Karpas-422 (cell line): ENCODE measurements at regions not wholly inside any gene's neighbourhood (a gene's known extent, or its start where the extent isn't known, plus 50 kb on each side); places are given as distances from the start of the nearest gene placed in this dataset.

Source experiments
- DNase-seq: peaks from one replicate; pipeline ENCODE4 v3.0.0-alpha.2; 2015
- H2AFZ ChIP-seq: fragments of 200-600 bp; sonication (generic); 2 replicates; pipeline ENCODE4 v1.6.1; 2014; ENCODE audit warnings: antibody characterized with exemption, low read length, mixed read lengths
- H3K27ac ChIP-seq: fragments of 200-600 bp; sonication (generic); 2 replicates; pipeline ENCODE4 v1.5.1; 2014; ENCODE audit warnings: mild to moderate bottlenecking, low read length, moderate library complexity
- H3K27me3 ChIP-seq: fragments of 200-600 bp; sonication (generic); 2 replicates; pipeline ENCODE4 v1.6.1; 2014; ENCODE audit warnings: low read length, mixed read lengths
- H3K36me3 ChIP-seq: fragments of 200-600 bp; sonication (generic); 2 replicates; pipeline ENCODE4 v1.6.1; 2014; ENCODE audit warnings: low read length, mixed read lengths; ENCODE audit not compliant: insufficient read depth
- H3K4me1 ChIP-seq: fragments of 200-600 bp; sonication (generic); 2 replicates; pipeline ENCODE4 v1.6.1; 2014; ENCODE audit warnings: mild to moderate bottlenecking, low read length, mixed read lengths
- H3K4me2 ChIP-seq: fragments of 200-600 bp; sonication (generic); 2 replicates; pipeline ENCODE4 v1.6.1; 2014; ENCODE audit warnings: low read length, low read depth, mild to moderate bottlenecking; ENCODE audit not compliant: poor library complexity, severe bottlenecking
- H3K4me3 ChIP-seq: fragments of 200-600 bp; sonication (generic); 2 replicates; pipeline ENCODE4 v1.5.1; 2014; ENCODE audit warnings: mild to moderate bottlenecking, antibody characterized with exemption, low read length, mixed read lengths
- H3K79me2 ChIP-seq: fragments of 200-600 bp; sonication (generic); 2 replicates; pipeline ENCODE4 v1.6.1; 2014; ENCODE audit warnings: mild to moderate bottlenecking, low read length, mixed read lengths
- H3K9ac ChIP-seq: fragments of 200-600 bp; sonication (generic); 2 replicates; pipeline ENCODE4 v1.6.0; 2014; ENCODE audit warnings: low read length
- H3K9me2 ChIP-seq: fragments of 200-600 bp; sonication (generic), shearing (Covaris generic); replicated peaks from 2 replicates; pipeline ENCODE4 v1.6.0; 2014; ENCODE audit warnings: mild to moderate bottlenecking, low read length, moderate library complexity; ENCODE audit not compliant: insufficient read depth
- H3K9me3 ChIP-seq: fragments of 300-700, 200-600 bp; sonication (generic); 2 replicates; pipeline ENCODE4 v1.6.1; 2014; ENCODE audit warnings: low read length, mixed read lengths
- H4K20me1 ChIP-seq: fragments of 200-600 bp; sonication (generic); 2 replicates; pipeline ENCODE4 v1.6.1; 2014; ENCODE audit warnings: mild to moderate bottlenecking, antibody characterized with exemption, low read length, low read depth; ENCODE audit not compliant: insufficient read depth

DNA sequence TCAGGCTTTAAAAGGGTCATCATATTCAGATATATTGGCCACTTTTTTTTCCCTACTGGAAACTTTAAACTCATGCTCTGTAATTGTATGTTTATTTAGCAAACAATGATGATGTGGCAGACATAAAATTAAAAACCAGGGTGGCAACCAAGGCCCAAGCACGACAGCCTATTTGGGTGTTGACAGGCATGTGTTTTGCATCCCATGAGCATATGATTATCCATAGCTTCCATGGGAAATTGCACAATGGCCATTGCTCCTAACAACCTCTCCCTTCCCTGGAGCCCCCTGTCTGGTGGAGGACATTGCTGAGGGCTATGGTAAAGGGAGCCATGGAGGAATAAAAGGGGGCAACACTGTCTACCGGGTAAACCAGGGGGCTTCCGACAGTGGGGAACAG is 134.7 kb downstream of the GAS1 start:
- no peaks in the 10 kb centered on the region for H3K9me2 ChIP-seq
- H3K27me3 ChIP-seq: no peaks in the 10 kb centered on the region
- H4K20me1 ChIP-seq: no peaks in the 10 kb centered on the region
- DNase-seq: no peak
- H3K4me3 ChIP-seq: no peak overlapping the region
- no peaks in the 10 kb centered on the region for H3K9me3 ChIP-seq
- H3K4me2 ChIP-seq: no peak overlapping the region
- no peaks in the 10 kb centered on the region for H3K36me3 ChIP-seq
- no peak overlapping the region for H2AFZ ChIP-seq
- no peak overlapping the region for H3K27ac ChIP-seq
- H3K9ac ChIP-seq: no peak overlapping the region
- no peaks in the 10 kb centered on the region for H3K4me1 ChIP-seq
- H3K79me2 ChIP-seq: no peaks in the 10 kb centered on the region

- Histone ChIP-seq H3K9me3 (no peaks in the 10 kb centered on the region), H3K27me3 (no peaks in the 10 kb centered on the region), H3K9ac (no peak overlapping the region), H3K9me2 (no peaks in the 10 kb centered on the region), H3K79me2 (no peaks in the 10 kb centered on the region), H3K4me1 (no peaks in the 10 kb centered on the region), H3K27ac (no peak overlapping the region), H3K4me3 (no peak overlapping the region), H3K36me3 (no peaks in the 10 kb centered on the region), H3K4me2 (no peak overlapping the region), H4K20me1 (no peaks in the 10 kb centered on the region), H2AFZ (no peak overlapping the region)
- DNase-seq: no peak
Measured at GRCh38 chr9:86809759-86810367, 137.4 kb downstream of the GAS1 start.

DNA sequence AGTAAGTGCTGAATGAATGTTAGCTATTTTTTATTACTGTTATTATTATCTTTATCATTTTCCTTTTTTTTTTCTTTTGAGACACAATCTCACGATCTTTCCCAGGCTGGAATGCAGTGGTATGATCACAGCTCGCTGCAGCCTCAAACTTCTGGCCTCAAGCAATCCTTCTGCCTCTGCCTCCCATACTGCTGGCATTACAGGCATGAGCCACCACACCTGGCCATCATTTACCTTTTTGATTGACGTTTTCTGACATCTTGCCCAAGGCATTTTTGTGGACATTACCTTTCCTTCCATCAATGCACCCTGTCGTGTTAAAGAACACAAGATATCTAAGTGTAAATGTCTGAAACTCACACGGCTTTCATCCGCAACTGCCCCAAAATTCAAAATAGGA is 138.2 kb downstream of the GAS1 start:
- Histone ChIP-seq H3K27me3 (no peaks in the 10 kb centered on the region), H3K27ac (no peak overlapping the region), H3K4me1 (no peaks in the 10 kb centered on the region), H2AFZ (no peak overlapping the region), H4K20me1 (no peaks in the 10 kb centered on the region), H3K4me2 (no peak overlapping the region), H3K36me3 (no peaks in the 10 kb centered on the region), H3K9me2 (no peaks in the 10 kb centered on the region), H3K79me2 (no peaks in the 10 kb centered on the region), H3K9ac (no peak overlapping the region), H3K4me3 (no peak overlapping the region), H3K9me3 (no peaks in the 10 kb centered on the region)
- no peak for DNase-seq

DNA sequence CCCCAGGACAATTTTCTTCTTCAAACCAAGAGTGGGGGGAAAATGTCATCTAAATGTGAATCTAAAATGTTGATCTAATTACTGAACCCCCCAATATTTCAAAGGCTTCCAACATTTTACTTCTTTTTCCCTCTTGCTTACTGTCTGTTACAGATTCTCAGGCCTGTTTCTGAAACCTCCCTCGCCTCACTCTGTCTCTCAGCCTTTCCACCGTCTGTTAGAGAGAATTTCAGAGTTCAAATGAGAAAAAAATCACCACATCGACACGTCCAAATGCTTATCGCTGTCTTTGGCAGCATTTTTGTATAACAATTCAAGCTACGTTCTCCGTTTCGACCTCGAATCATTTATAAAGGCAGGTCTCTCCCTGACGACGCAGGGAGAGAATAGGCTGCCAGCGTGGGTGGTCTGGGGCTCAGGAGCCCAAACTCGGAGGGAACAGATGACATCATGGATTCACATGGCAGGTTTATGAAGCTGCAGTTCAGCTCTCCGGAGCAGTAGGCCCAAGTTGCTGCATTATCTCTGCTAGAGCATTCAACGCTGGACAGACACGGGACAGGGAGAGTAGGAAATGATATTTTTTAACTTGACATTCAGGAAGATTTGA is 139.8 kb downstream of the GAS1 start:
- no peak overlapping the region for H2AFZ ChIP-seq
- no peaks in the 10 kb centered on the region for H3K27me3 ChIP-seq
- H3K9me2 ChIP-seq: no peaks in the 10 kb centered on the region
- no peaks in the 10 kb centered on the region for H3K79me2 ChIP-seq
- no peak overlapping the region for H3K4me3 ChIP-seq
- no peak overlapping the region for H3K4me2 ChIP-seq
- H3K4me1 ChIP-seq: no peaks in the 10 kb centered on the region
- DNase-seq: no peak
- H3K9me3 ChIP-seq: no peaks in the 10 kb centered on the region
- H3K9ac ChIP-seq: no peak overlapping the region
- no peak overlapping the region for H3K27ac ChIP-seq
- no peaks in the 10 kb centered on the region for H3K36me3 ChIP-seq
- no peaks in the 10 kb centered on the region for H4K20me1 ChIP-seq

DNA sequence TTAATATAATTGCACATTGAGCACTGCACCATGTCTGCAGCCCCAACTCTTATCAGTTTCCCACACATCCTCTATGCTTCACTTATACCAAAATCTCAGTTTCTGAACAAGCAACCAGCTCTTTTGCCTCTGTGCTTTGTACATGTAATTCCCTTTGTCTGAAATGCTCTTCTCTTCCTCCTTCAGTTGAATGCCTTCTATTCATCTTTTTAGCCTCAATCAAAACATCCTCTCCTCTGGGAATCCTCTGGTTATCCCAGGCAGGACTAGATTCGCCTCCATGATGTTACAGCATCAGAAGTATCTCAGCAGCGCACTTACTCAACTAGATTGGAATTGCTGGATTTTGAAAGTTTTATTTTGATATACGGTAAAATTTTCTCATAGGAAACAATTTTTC is 143.3 kb downstream of the GAS1 start:
- no peak overlapping the region for H3K4me2 ChIP-seq
- H4K20me1 ChIP-seq: no peaks in the 10 kb centered on the region
- H3K4me1 ChIP-seq: no peaks in the 10 kb centered on the region
- no peak overlapping the region for H2AFZ ChIP-seq
- H3K9me2 ChIP-seq: no peaks in the 10 kb centered on the region
- H3K9ac ChIP-seq: no peak overlapping the region
- no peaks in the 10 kb centered on the region for H3K27me3 ChIP-seq
- no peaks in the 10 kb centered on the region for H3K79me2 ChIP-seq
- no peaks in the 10 kb centered on the region for H3K36me3 ChIP-seq
- H3K9me3 ChIP-seq: no peaks in the 10 kb centered on the region
- no peak overlapping the region for H3K27ac ChIP-seq
- no peak for DNase-seq
- H3K4me3 ChIP-seq: no peak overlapping the region

GRCh38 chr9:86802900-86803673 is 144.2 kb downstream of the GAS1 start:
- Histone ChIP-seq H3K79me2 (no peaks in the 10 kb centered on the region), H3K27ac (no peak overlapping the region), H4K20me1 (no peaks in the 10 kb centered on the region), H3K9me3 (no peaks in the 10 kb centered on the region), H3K4me3 (no peak overlapping the region), H3K4me1 (no peaks in the 10 kb centered on the region), H3K9ac (no peak overlapping the region), H3K36me3 (no peaks in the 10 kb centered on the region), H3K27me3 (no peaks in the 10 kb centered on the region), H3K9me2 (no peaks in the 10 kb centered on the region), H2AFZ (no peak overlapping the region), H3K4me2 (no peak overlapping the region)
- no peak for DNase-seq

GRCh38 chr9:86801246-86801645 is 146.1 kb downstream of the GAS1 start:
- Histone ChIP-seq H4K20me1 (no peaks in the 10 kb centered on the region), H3K4me1 (no peaks in the 10 kb centered on the region), H3K4me3 (no peak overlapping the region), H3K9me3 (no peaks in the 10 kb centered on the region), H3K9ac (no peak overlapping the region), H3K79me2 (no peaks in the 10 kb centered on the region), H3K4me2 (no peak overlapping the region), H2AFZ (no peak overlapping the region), H3K27ac (no peak overlapping the region), H3K36me3 (no peaks in the 10 kb centered on the region), H3K9me2 (no peaks in the 10 kb centered on the region), H3K27me3 (no peaks in the 10 kb centered on the region)
- DNase-seq: no peak

DNA sequence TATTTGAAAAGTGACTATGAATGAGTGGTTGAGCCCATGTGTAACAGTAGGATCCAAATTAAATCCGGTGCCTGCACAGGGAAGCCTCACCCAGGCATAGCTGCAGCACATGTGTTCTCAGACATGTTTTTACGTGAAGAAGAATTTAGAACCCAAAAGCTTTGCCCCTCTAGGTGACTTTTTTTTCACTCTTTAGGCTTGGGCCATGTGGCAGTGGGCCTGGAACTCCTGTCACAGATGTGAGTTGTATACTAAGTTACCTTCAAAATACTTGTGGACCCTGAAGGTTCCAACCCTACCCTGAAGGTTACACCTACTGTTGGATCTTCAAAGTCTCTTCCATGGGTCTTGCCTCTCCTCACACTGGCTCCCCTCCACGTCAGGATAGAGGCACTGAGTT is 146.6 kb downstream of the GAS1 start:
- Histone ChIP-seq H3K27ac (no peak overlapping the region), H3K79me2 (no peaks in the 10 kb centered on the region), H3K36me3 (no peaks in the 10 kb centered on the region), H4K20me1 (no peaks in the 10 kb centered on the region), H3K9ac (no peak overlapping the region), H3K4me1 (no peaks in the 10 kb centered on the region), H2AFZ (no peak overlapping the region), H3K4me3 (no peak overlapping the region), H3K9me3 (no peaks in the 10 kb centered on the region), H3K27me3 (no peaks in the 10 kb centered on the region), H3K4me2 (no peak overlapping the region), H3K9me2 (no peaks in the 10 kb centered on the region)
- DNase-seq: no peak
